ENCODE measurements at regions not wholly inside any gene's neighbourhood (a gene's known extent, or its start where the extent isn't known, plus 50 kb on each side); places are given as distances from the start of the nearest gene placed in this dataset.

- no peak for TF ChIP-seq HMGXB4 (CRISPR knock-in tag; IDR thresholded peaks at IDR 0.05; ENCODE audit: borderline replicate concordance in 1 of 2, low read depth in 1 of 2)
- no peak for TF ChIP-seq ZMYM4 (CRISPR knock-in tag; IDR thresholded peaks at IDR 0.05)
- TF ChIP-seq, protein P1, sequence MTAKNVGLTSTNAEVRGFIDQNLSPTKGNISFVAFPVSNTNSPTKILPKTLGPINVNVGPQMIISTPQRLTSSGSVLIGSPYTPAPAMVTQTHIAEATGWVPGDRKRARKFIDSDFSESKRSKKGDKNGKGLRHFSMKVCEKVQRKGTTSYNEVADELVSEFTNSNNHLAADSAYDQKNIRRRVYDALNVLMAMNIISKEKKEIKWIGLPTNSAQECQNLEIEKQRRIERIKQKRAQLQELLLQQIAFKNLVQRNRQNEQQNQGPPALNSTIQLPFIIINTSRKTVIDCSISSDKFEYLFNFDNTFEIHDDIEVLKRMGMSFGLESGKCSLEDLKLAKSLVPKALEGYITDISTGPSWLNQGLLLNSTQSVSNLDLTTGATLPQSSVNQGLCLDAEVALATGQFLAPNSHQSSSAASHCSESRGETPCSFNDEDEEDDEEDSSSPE (CRISPR knock-in tag; IDR thresholded peaks at IDR 0.05): no peak
- no peak for TF ChIP-seq ZNF350 (CRISPR knock-in tag; IDR thresholded peaks at IDR 0.05; ENCODE audit: borderline replicate concordance, low read depth)
- TF ChIP-seq MXD3 (CRISPR knock-in tag; IDR thresholded peaks at IDR 0.05): no peak
- peak; percentile 52; the same call in 1 of the 2 replicates for TF ChIP-seq RXRB (CRISPR knock-in tag; IDR thresholded peaks at IDR 0.05; ENCODE audit: borderline replicate concordance)
- no peak for TF ChIP-seq SNAPC2 (CRISPR knock-in tag; IDR thresholded peaks at IDR 0.05)
- TF ChIP-seq HOXA3 (CRISPR knock-in tag; IDR thresholded peaks at IDR 0.05): no peak
- TF ChIP-seq, protein P2, sequence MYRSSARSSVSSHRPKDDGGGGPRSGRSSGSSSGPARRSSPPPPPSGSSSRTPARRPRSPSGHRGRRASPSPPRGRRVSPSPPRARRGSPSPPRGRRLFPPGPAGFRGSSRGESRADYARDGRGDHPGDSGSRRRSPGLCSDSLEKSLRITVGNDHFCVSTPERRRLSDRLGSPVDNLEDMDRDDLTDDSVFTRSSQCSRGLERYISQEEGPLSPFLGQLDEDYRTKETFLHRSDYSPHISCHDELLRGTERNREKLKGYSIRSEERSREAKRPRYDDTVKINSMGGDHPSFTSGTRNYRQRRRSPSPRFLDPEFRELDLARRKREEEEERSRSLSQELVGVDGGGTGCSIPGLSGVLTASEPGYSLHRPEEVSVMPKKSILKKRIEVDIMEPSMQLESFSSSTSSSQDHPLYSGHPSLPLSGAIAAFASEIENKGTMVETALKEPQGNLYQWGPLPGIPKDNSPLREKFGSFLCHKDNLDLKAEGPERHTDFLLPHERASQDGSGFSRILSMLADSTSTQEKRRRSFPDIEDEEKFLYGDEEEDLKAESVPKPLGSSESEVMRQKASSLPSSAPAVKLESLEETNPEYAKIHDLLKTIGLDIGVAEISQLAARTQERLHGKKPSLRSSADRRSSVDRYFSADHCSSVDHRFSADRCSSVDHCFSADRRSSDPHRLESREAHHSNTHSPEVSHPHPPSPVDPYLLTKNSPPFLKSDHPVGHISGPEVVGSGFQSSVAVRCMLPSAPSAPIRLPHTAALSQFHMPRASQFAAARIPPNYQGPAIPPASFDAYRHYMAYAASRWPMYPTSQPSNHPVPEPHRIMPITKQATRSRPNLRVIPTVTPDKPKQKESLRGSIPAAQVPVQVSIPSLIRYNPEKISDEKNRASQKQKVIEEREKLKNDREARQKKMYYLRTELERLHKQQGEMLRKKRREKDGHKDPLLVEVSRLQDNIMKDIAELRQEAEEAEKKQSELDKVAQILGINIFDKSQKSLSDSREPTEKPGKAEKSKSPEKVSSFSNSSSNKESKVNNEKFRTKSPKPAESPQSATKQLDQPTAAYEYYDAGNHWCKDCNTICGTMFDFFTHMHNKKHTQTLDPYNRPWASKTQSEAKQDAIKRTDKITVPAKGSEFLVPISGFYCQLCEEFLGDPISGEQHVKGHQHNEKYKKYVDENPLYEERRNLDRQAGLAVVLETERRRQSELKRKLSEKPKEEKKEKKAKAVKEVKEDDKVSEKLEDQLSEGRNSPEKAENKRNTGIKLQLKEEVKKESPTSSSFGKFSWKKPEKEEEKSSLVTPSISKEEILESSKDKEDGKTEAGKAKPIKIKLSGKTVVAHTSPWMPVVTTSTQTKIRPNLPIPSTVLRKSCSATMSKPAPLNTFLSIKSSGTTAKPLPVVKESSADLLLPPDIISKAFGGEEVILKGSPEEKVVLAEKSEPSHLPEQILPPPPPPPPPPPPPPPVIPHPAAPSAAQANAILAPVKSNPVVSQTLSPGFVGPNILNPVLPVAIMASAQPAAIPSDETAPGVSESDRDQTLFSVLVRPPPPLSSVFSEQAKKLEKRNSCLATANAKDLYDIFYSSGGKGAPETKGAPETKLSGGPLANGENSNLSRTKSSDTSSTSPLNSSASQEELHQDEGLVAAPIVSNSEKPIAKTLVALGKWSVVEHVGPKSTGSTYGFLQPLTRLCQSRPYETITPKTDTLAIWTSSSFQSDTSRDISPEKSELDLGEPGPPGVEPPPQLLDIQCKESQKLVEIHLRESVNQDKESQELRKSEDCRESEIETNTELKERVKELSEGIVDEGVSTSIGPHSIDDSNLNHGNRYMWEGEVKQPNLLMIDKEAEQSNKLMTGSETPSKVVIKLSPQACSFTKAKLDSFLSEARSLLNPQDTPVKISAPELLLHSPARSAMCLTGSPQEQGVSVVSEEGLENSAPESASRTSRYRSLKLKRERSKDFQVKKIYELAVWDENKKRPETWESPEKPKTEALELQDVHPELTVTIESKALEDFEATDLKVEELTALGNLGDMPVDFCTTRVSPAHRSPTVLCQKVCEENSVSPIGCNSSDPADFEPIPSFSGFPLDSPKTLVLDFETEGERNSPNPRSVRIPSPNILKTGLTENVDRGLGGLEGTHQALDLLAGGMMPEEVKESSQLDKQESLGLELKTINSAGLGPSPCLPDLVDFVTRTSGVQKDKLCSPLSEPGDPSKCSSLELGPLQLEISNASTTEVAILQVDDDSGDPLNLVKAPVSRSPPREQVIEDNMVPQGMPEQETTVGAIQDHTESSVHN (CRISPR knock-in tag; IDR thresholded peaks at IDR 0.05): no peak
- no peak for TF ChIP-seq MLXIP (CRISPR knock-in tag; IDR thresholded peaks at IDR 0.05; ENCODE audit: borderline replicate concordance)
- no peak; the same call in 1 of the 2 replicates for TF ChIP-seq ZNF331 (CRISPR knock-in tag; IDR thresholded peaks at IDR 0.05)
- no peak for TF ChIP-seq ZBTB33 (CRISPR knock-in tag; IDR thresholded peaks at IDR 0.05)
These were observed 86.4 kb downstream of the ARL4C start (continued) for GRCh38 chr2:234410526-234410925.

Measured in HepG2 (cell line).